Inferior parietal cortex (tissue), 1 donor: ENCODE measurements at regions not wholly inside any gene's neighbourhood (a gene's known extent, or its start where the extent isn't known, plus 50 kb on each side); places are given as distances from the start of the nearest gene placed in this dataset.

Experiments used
- DNase-seq: peaks from one replicate; pipeline ENCODE4 v3.0.0-alpha.2; 2016; ENCODE audit errors: extremely low spot score

GRCh38 chr2:8536686-8537561, 144.9 kb upstream of the ID2 start:
- no peak for DNase-seq

GRCh38 chr2:8537562-8538155, 144.2 kb upstream of the ID2 start:
- no peak for DNase-seq

GRCh38 chr2:8538531-8538930, 143.3 kb upstream of the ID2 start:
- no peak for DNase-seq

GRCh38 chr2:8538931-8539621, 142.8 kb upstream of the ID2 start:
- no peak for DNase-seq

- DNase-seq: no peak
These were observed 141.9 kb upstream of the ID2 start for GRCh38 chr2:8539743-8540551.

GRCh38 chr2:8540552-8541055, 141.3 kb upstream of the ID2 start:
- DNase-seq: no peak

- no peak for DNase-seq
These were observed 140.6 kb upstream of the ID2 start for GRCh38 chr2:8541223-8541622.

GRCh38 chr2:8541636-8542035, 140.2 kb upstream of the ID2 start:
- no peak for DNase-seq

GRCh38 chr2:8542381-8543059, 139.3 kb upstream of the ID2 start:
- DNase-seq: no peak

- no peak for DNase-seq
These were observed 138.8 kb upstream of the ID2 start for GRCh38 chr2:8543060-8543382.

GRCh38 chr2:8543383-8544170, 138.3 kb upstream of the ID2 start:
- DNase-seq: no peak

- DNase-seq: no peak
These were observed 137.6 kb upstream of the ID2 start for GRCh38 chr2:8544171-8544785.

GRCh38 chr2:8544786-8545694, 136.8 kb upstream of the ID2 start:
- DNase-seq: peak; percentile 54

GRCh38 chr2:8545695-8546611, 135.9 kb upstream of the ID2 start:
- DNase-seq: no peak

- no peak for DNase-seq
These were observed 135.1 kb upstream of the ID2 start for GRCh38 chr2:8546612-8547283.

- no peak for DNase-seq
These were observed 134.4 kb upstream of the ID2 start for GRCh38 chr2:8547284-8548064.
